ENCODE measurements at regions not wholly inside any gene's neighbourhood (a gene's known extent, or its start where the extent isn't known, plus 50 kb on each side); places are given as distances from the start of the nearest gene placed in this dataset.

GRCh38 chr21:28142697-28143096, 850.0 kb downstream of the LTN1 start:
- no peak overlapping the region for H3K27ac ChIP-seq (ENCODE audit: low read depth, low read length)

GRCh38 chr21:28138272-28138671, 854.4 kb downstream of the LTN1 start:
- TF ChIP-seq EZH2phosphoT487 (IDR thresholded peaks at IDR 0.05; ENCODE audit: borderline replicate concordance, low read length) = no peak
- TF ChIP-seq CTCF (IDR thresholded peaks at IDR 0.05; ENCODE audit: low read depth, low read length, poor library complexity, severe bottlenecking) = no peak
- H4K20me1 ChIP-seq (ENCODE audit: control insufficient read depth, insufficient read depth, low read depth, low read length) = no peaks in the 10 kb centered on the region
- no peak overlapping the region for H3K4me2 ChIP-seq (ENCODE audit: low read length)
- H3K4me1 ChIP-seq (ENCODE audit: control insufficient read depth, low read length) = no peaks in the 10 kb centered on the region
- H3F3A ChIP-seq (ENCODE audit: control insufficient read depth, insufficient read depth) = no peaks in the 10 kb centered on the region
- no peaks in the 10 kb centered on the region for H3K9me3 ChIP-seq (ENCODE audit: control insufficient read depth, insufficient read depth, low read length)
- H3K79me2 ChIP-seq (ENCODE audit: control insufficient read depth, low read length) = no peaks in the 10 kb centered on the region
- no peak overlapping the region for H3K4me3 ChIP-seq (ENCODE audit: low read length)
- H3K27ac ChIP-seq (ENCODE audit: low read depth, low read length) = no peak overlapping the region
- H3K36me3 ChIP-seq (ENCODE audit: control insufficient read depth, low read length) = no peaks in the 10 kb centered on the region
- H3K27me3 ChIP-seq (ENCODE audit: control insufficient read depth, low read length) = no peaks in the 10 kb centered on the region
- no peaks in the 10 kb centered on the region for H3K9me2 ChIP-seq (replicated peaks; ENCODE audit: control insufficient read depth, low read length)

More at GRCh38 chr21:28142697-28143096, 850.0 kb downstream of the LTN1 start:
- Histone ChIP-seq H3K4me1 (ENCODE audit: control insufficient read depth, low read length) (no peaks in the 10 kb centered on the region), H4K20me1 (ENCODE audit: control insufficient read depth, insufficient read depth, low read depth, low read length) (no peaks in the 10 kb centered on the region), H3F3A (ENCODE audit: control insufficient read depth, insufficient read depth) (no peaks in the 10 kb centered on the region), H3K27me3 (ENCODE audit: control insufficient read depth, low read length) (no peaks in the 10 kb centered on the region), H3K79me2 (ENCODE audit: control insufficient read depth, low read length) (no peaks in the 10 kb centered on the region), H3K9me3 (ENCODE audit: control insufficient read depth, insufficient read depth, low read length) (no peaks in the 10 kb centered on the region), H3K9me2 (replicated peaks; ENCODE audit: control insufficient read depth, low read length) (no peaks in the 10 kb centered on the region), H3K4me2 (ENCODE audit: low read length) (no peak overlapping the region), H3K4me3 (ENCODE audit: low read length) (no peak overlapping the region), H3K36me3 (ENCODE audit: control insufficient read depth, low read length) (no peaks in the 10 kb centered on the region)
- TF ChIP-seq CTCF (IDR thresholded peaks at IDR 0.05; ENCODE audit: low read depth, low read length, poor library complexity, severe bottlenecking) (no peak), EZH2phosphoT487 (IDR thresholded peaks at IDR 0.05; ENCODE audit: borderline replicate concordance, low read length) (no peak)

DNA sequence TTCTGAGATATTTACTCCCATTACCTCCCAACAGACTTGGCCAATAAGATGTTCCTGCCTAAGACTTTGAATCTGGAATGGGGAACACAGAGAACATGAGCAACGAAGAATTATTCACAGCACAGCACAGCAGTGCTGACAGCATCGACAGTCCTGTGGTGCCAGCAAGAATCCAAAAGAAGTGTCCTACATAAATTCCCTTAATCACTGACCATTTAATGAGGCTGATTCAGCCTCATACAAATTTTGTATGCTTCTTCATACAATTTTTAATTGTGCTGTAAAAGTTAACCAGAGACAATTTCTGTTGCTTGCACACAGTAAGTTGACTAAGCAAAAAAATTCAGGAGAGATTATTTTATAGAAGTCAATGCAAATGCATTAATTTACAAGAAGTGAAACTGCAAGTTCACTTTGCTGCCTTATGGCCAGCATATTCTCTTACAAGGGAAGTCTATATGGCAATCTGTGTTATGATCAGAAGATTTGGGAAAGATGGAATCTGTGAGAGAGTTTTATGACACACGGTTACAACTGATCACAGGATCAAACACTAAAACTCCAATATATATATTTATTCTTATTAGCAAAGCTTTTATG, 855.9 kb downstream of the LTN1 start:
- TF ChIP-seq CTCF (IDR thresholded peaks at IDR 0.05; ENCODE audit: low read depth, low read length, poor library complexity, severe bottlenecking) (no peak), EZH2phosphoT487 (IDR thresholded peaks at IDR 0.05; ENCODE audit: borderline replicate concordance, low read length) (no peak)
- Histone ChIP-seq H3K27ac (ENCODE audit: low read depth, low read length) (no peak overlapping the region), H3K9me3 (ENCODE audit: control insufficient read depth, insufficient read depth, low read length) (no peaks in the 10 kb centered on the region; the same call in 1 of the 2 replicates), H3K36me3 (ENCODE audit: control insufficient read depth, low read length) (no peaks in the 10 kb centered on the region), H3K79me2 (ENCODE audit: control insufficient read depth, low read length) (no peaks in the 10 kb centered on the region), H3K9me2 (replicated peaks; ENCODE audit: control insufficient read depth, low read length) (no peaks in the 10 kb centered on the region), H3F3A (ENCODE audit: control insufficient read depth, insufficient read depth) (no peaks in the 10 kb centered on the region), H3K27me3 (ENCODE audit: control insufficient read depth, low read length) (no peaks in the 10 kb centered on the region), H3K4me2 (ENCODE audit: low read length) (no peak overlapping the region), H4K20me1 (ENCODE audit: control insufficient read depth, insufficient read depth, low read depth, low read length) (no peaks in the 10 kb centered on the region), H3K4me1 (ENCODE audit: control insufficient read depth, low read length) (no peaks in the 10 kb centered on the region), H3K4me3 (ENCODE audit: low read length) (no peak overlapping the region)
